H9 (cell line): ENCODE measurements at regions not wholly inside any gene's neighbourhood (a gene's known extent, or its start where the extent isn't known, plus 50 kb on each side); places are given as distances from the start of the nearest gene placed in this dataset.

Source experiments
- DNase-seq: peaks from one replicate; pipeline ENCODE4 v3.0.0-alpha.2; 2017
- H2AFZ ChIP-seq: one replicate; pipeline ENCODE4 v1.6.1; 2013; ENCODE audit warnings: mild to moderate bottlenecking, low read length, control low read depth, moderate library complexity
- H2AK5ac ChIP-seq: 2 replicates; pipeline ENCODE4 v1.6.1; 2013; ENCODE audit warnings: low read length, control low read depth, mixed read lengths; ENCODE audit not compliant: insufficient read length
- H2BK120ac ChIP-seq: one replicate; pipeline ENCODE4 v1.6.1; 2013; ENCODE audit warnings: low read depth, mild to moderate bottlenecking, low read length, control low read depth, inconsistent platforms; ENCODE audit not compliant: poor library complexity, severe bottlenecking
- H2BK12ac ChIP-seq: 2 replicates; pipeline ENCODE4 v1.6.1; 2013; ENCODE audit warnings: low read length, control low read depth, mixed read lengths, low read depth; ENCODE audit not compliant: insufficient read length
- H2BK15ac ChIP-seq: 2 replicates; pipeline ENCODE4 v1.6.1; 2013; ENCODE audit warnings: low read depth, low read length, control low read depth
- H2BK20ac ChIP-seq: one replicate; pipeline ENCODE4 v1.6.1; 2013; ENCODE audit warnings: low read depth, mild to moderate bottlenecking, low read length, control low read depth, inconsistent platforms; ENCODE audit not compliant: poor library complexity, severe bottlenecking
- H2BK5ac ChIP-seq: 2 replicates; pipeline ENCODE4 v1.6.1; 2013; ENCODE audit warnings: low read length, control low read depth, mixed read lengths; ENCODE audit not compliant: insufficient read length
- H3K14ac ChIP-seq: 2 replicates; pipeline ENCODE4 v1.6.1; 2013; ENCODE audit warnings: low read length, control low read depth; ENCODE audit not compliant: insufficient read depth
- H3K18ac ChIP-seq: 2 replicates; pipeline ENCODE4 v1.6.1; 2013; ENCODE audit warnings: low read depth, mild to moderate bottlenecking, mixed read lengths, low read length, control low read depth; ENCODE audit not compliant: insufficient read length
- H3K23ac ChIP-seq: 2 replicates; pipeline ENCODE4 v1.6.1; 2013; ENCODE audit warnings: low read length, control low read depth, mixed read lengths, low read depth; ENCODE audit not compliant: insufficient read length
- H3K23me2 ChIP-seq: 2 replicates; pipeline ENCODE4 v1.6.1; 2013; ENCODE audit warnings: low read depth, mild to moderate bottlenecking, mixed read lengths, low read length, control low read depth; ENCODE audit not compliant: insufficient read length, poor library complexity, severe bottlenecking
- H3K27ac ChIP-seq: 2 replicates; pipeline ENCODE4 v1.5.1; 2013; ENCODE audit warnings: low read length, control low read depth, mixed read lengths, low read depth; ENCODE audit not compliant: insufficient read length
- H3K27me3 ChIP-seq: 2 replicates; pipeline ENCODE4 v1.6.1; 2013; ENCODE audit warnings: low read length, control low read depth, inconsistent platforms; ENCODE audit not compliant: insufficient read depth
- H3K4ac ChIP-seq: 2 replicates; pipeline ENCODE4 v1.6.1; 2013; ENCODE audit warnings: low read depth, mild to moderate bottlenecking, control low read depth, inconsistent platforms, low read length, moderate library complexity
- H3K4me1 ChIP-seq: 2 replicates; pipeline ENCODE4 v1.6.1; 2013; ENCODE audit warnings: low read length, control low read depth, inconsistent platforms; ENCODE audit not compliant: insufficient read depth
- H3K4me2 ChIP-seq: 2 replicates; pipeline ENCODE4 v1.6.1; 2013; ENCODE audit warnings: low read length, control low read depth, mixed read lengths; ENCODE audit not compliant: insufficient read length, insufficient read depth
- H3K56ac ChIP-seq: 2 replicates; pipeline ENCODE4 v1.6.1; 2013; ENCODE audit warnings: low read depth, mild to moderate bottlenecking, mixed read lengths, low read length, control low read depth; ENCODE audit not compliant: insufficient read length
- H3K79me1 ChIP-seq: 2 replicates; pipeline ENCODE4 v1.6.1; 2013; ENCODE audit warnings: low read depth, mild to moderate bottlenecking, moderate library complexity, low read length, control low read depth, inconsistent platforms; ENCODE audit not compliant: insufficient read depth, poor library complexity, severe bottlenecking
- H3K79me2 ChIP-seq: 2 replicates; pipeline ENCODE4 v1.6.1; 2013; ENCODE audit warnings: low read length, control low read depth, inconsistent platforms; ENCODE audit not compliant: insufficient read depth
- H3K9ac ChIP-seq: 2 replicates; pipeline ENCODE4 v1.6.1; 2013; ENCODE audit warnings: low read length, control low read depth, mixed read lengths; ENCODE audit not compliant: insufficient read length; ENCODE audit errors: extremely low read depth
- H3K9me3 ChIP-seq: one replicate; pipeline ENCODE4 v1.6.1; 2013; ENCODE audit warnings: low read depth, low read length, inconsistent platforms; ENCODE audit not compliant: control insufficient read depth
- H3T11ph ChIP-seq: one replicate; pipeline ENCODE4 v1.6.1; 2013; ENCODE audit warnings: mild to moderate bottlenecking, low read length, control low read depth, inconsistent platforms
- H4K20me1 ChIP-seq: one replicate; pipeline ENCODE4 v1.6.1; 2013; ENCODE audit not compliant: control insufficient read depth, insufficient read length, insufficient read depth
- H4K5ac ChIP-seq: 2 replicates; pipeline ENCODE4 v1.6.1; 2013; ENCODE audit warnings: low read depth, mild to moderate bottlenecking, mixed read lengths, low read length, control low read depth; ENCODE audit not compliant: insufficient read length
- H4K8ac ChIP-seq: replicated peaks from 2 replicates; pipeline ENCODE4 v1.6.1; 2013; ENCODE audit warnings: low read length, control low read depth, mixed read lengths, low read depth; ENCODE audit not compliant: insufficient read length
- H4K91ac ChIP-seq: 2 replicates; pipeline ENCODE4 v1.6.1; 2013; ENCODE audit warnings: low read depth, mild to moderate bottlenecking, moderate library complexity, mixed read lengths, low read length, control low read depth; ENCODE audit not compliant: insufficient read length
- H3K27ac Mint-ChIP-seq, 3 experiments: 2 replicates in 2 of 3; 3 replicates in 1 of 3; pipeline ENCODE4 v1.8.0; 2020 to 2021; ENCODE audit warnings: mixed read lengths in 3 of 3, mild to moderate bottlenecking in 1 of 3, moderate library complexity in 1 of 3
- H3K27me3 Mint-ChIP-seq: 2 replicates; pipeline ENCODE4 v1.8.0; 2021; ENCODE audit warnings: low read depth, mild to moderate bottlenecking, moderate library complexity, mixed read lengths
- H3K36me3 Mint-ChIP-seq, 3 experiments: 2 replicates in 2 of 3; 3 replicates in 1 of 3; pipeline ENCODE4 v1.8.0; 2020 to 2021; ENCODE audit warnings: low read depth in 3 of 3, mixed read lengths in 3 of 3; ENCODE audit not compliant: insufficient read depth in 1 of 3
- H3K4me1 Mint-ChIP-seq, 2 experiments: 2 replicates each; pipeline ENCODE4 v1.8.0; 2020; ENCODE audit warnings: mixed read lengths in 2 of 2
- H3K4me3 Mint-ChIP-seq, 2 experiments: 2 replicates in 1 of 2; 3 replicates in 1 of 2; pipeline ENCODE4 v1.8.0; 2020 to 2021; ENCODE audit warnings: mild to moderate bottlenecking in 2 of 2, mixed read lengths in 2 of 2, moderate library complexity in 1 of 2
- H3K9me3 Mint-ChIP-seq, 2 experiments: 2 replicates in 1 of 2; 3 replicates in 1 of 2; pipeline ENCODE4 v1.8.0; 2020; ENCODE audit warnings: mild to moderate bottlenecking in 2 of 2, mixed read lengths in 2 of 2, moderate library complexity in 1 of 2
- WGBS: extraction: QIAGEN DNeasy Blood & Tissue Kit; methylation state at CpG from one replicate; pipeline ENCODE4 v1.1.7; 2013; ENCODE audit warnings: missing lambda C conversion rate, low lambda C conversion rate, mixed read lengths; ENCODE audit not compliant: insufficient read length; ENCODE audit errors: extremely low coverage; 5-methylcytosine and 5-hydroxymethylcytosine counted together
- TF ChIP-seq, protein P1 (sequence below): fragments of 200-600 bp; sonication (generic); conservative IDR thresholded peaks from 3 replicates; pipeline ENCODE4 v1.8.0; 2021; ENCODE audit warnings: antibody characterized with exemption, mild to moderate bottlenecking

DNA sequence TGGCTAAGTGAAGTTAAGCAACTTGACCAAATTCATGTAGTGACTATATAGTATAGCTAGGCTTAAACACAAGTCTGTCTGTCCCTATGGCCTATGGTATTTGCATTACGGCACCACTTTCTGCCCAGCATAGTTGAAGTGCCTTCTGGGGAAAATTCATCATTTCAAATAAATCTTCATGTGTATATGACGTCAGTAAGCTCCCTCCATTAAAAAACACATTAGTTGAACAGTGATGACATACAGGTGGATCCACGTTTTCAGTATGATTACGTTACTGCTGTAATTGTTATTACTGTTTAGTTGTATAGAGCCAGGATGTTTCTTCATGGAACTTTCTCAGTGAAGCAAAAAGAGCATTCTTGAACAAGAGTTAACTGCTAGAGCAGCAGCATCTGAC, 96.2 kb downstream of the TENT5A start:
- Mint-ChIP-seq H3K4me3 (no peak overlapping the region), H3K4me1 (no peaks in the 10 kb centered on the region), H3K9me3 (no peaks in the 10 kb centered on the region), H3K36me3 (no peaks in the 10 kb centered on the region), H3K27ac (no peak overlapping the region), H3K27me3 (no peaks in the 10 kb centered on the region)
- Histone ChIP-seq H4K8ac (no peak overlapping the region), H3K4me2 (no peak overlapping the region), H2BK120ac (no peak overlapping the region), H3K79me2 (no peaks in the 10 kb centered on the region), H3K23me2 (no peaks in the 10 kb centered on the region), H3K4me1 (no peaks in the 10 kb centered on the region), H2BK20ac (no peak overlapping the region), H3K27me3 (no peaks in the 10 kb centered on the region), H3K56ac (no peak overlapping the region), H3K4ac (no peak overlapping the region), H4K91ac (no peak overlapping the region), H2BK15ac (no peak overlapping the region), H2BK5ac (no peak overlapping the region), H3K18ac (no peak overlapping the region), H3K9me3 (no peaks in the 10 kb centered on the region), H2AFZ (no peak overlapping the region), H4K5ac (no peak overlapping the region), H2AK5ac (no peak overlapping the region), H3K27ac (no peak overlapping the region), H4K20me1 (no peaks in the 10 kb centered on the region), H3T11ph (no peak overlapping the region), H3K79me1 (no peaks in the 10 kb centered on the region), H2BK12ac (no peak overlapping the region), H3K14ac (no peak overlapping the region), H3K9ac (no peak overlapping the region), H3K23ac (no peak overlapping the region)
- WGBS = no CpG with 5 or more reads among the region's 4 CpGs
- DNase-seq = no peak
- TF ChIP-seq, protein P1, sequence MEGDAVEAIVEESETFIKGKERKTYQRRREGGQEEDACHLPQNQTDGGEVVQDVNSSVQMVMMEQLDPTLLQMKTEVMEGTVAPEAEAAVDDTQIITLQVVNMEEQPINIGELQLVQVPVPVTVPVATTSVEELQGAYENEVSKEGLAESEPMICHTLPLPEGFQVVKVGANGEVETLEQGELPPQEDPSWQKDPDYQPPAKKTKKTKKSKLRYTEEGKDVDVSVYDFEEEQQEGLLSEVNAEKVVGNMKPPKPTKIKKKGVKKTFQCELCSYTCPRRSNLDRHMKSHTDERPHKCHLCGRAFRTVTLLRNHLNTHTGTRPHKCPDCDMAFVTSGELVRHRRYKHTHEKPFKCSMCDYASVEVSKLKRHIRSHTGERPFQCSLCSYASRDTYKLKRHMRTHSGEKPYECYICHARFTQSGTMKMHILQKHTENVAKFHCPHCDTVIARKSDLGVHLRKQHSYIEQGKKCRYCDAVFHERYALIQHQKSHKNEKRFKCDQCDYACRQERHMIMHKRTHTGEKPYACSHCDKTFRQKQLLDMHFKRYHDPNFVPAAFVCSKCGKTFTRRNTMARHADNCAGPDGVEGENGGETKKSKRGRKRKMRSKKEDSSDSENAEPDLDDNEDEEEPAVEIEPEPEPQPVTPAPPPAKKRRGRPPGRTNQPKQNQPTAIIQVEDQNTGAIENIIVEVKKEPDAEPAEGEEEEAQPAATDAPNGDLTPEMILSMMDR = no peak
